GM12864 (cell line): ENCODE measurements at regions not wholly inside any gene's neighbourhood (a gene's known extent, or its start where the extent isn't known, plus 50 kb on each side); places are given as distances from the start of the nearest gene placed in this dataset.
"Not testable (repeated sequence)": the region's sequence is repeated elsewhere in the genome, so short reads cannot be mapped to it uniquely, and the experiment has no call there.

Experiments used
- DNase-seq: peaks from one replicate; pipeline ENCODE4 v3.0.0-alpha.2; 2011; ENCODE audit warnings: low read depth
- H3K4me3 ChIP-seq: 2 replicates; pipeline ENCODE4 v1.5.1; 2011; ENCODE audit warnings: mild to moderate bottlenecking, low read depth, low read length, control low read depth
- TF ChIP-seq, protein P1 (sequence below): IDR thresholded peaks from 2 replicates; pipeline ENCODE4 v1.5.1; 2011; ENCODE audit warnings: low read depth, mild to moderate bottlenecking, moderate library complexity, low read length, control low read depth, inconsistent platforms; ENCODE audit errors: missing control alignments

DNA sequence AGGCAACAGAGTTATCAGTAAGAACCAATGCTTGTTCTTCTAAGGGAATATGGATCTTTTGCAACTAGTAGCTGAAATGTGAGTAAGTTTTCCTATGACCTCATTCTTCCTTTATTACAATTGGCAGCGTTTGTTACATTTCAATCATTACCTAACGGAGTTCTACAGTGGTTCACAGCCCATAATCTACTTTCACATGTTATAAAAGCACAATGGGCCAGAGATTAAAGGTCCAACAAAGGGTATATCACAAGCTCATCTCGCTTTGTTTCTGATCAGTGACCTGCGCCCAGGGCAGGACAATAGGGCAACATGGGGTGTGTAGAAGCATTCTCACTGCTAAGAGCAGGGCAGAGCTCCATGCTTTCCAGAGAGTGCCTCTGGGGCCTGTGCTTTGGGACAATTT, 279.9 kb upstream of the DYNLRB2 start:
- DNase-seq = no peak
- no peak overlapping the region for H3K4me3 ChIP-seq
- TF ChIP-seq, protein P1, sequence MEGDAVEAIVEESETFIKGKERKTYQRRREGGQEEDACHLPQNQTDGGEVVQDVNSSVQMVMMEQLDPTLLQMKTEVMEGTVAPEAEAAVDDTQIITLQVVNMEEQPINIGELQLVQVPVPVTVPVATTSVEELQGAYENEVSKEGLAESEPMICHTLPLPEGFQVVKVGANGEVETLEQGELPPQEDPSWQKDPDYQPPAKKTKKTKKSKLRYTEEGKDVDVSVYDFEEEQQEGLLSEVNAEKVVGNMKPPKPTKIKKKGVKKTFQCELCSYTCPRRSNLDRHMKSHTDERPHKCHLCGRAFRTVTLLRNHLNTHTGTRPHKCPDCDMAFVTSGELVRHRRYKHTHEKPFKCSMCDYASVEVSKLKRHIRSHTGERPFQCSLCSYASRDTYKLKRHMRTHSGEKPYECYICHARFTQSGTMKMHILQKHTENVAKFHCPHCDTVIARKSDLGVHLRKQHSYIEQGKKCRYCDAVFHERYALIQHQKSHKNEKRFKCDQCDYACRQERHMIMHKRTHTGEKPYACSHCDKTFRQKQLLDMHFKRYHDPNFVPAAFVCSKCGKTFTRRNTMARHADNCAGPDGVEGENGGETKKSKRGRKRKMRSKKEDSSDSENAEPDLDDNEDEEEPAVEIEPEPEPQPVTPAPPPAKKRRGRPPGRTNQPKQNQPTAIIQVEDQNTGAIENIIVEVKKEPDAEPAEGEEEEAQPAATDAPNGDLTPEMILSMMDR = no peak

DNA sequence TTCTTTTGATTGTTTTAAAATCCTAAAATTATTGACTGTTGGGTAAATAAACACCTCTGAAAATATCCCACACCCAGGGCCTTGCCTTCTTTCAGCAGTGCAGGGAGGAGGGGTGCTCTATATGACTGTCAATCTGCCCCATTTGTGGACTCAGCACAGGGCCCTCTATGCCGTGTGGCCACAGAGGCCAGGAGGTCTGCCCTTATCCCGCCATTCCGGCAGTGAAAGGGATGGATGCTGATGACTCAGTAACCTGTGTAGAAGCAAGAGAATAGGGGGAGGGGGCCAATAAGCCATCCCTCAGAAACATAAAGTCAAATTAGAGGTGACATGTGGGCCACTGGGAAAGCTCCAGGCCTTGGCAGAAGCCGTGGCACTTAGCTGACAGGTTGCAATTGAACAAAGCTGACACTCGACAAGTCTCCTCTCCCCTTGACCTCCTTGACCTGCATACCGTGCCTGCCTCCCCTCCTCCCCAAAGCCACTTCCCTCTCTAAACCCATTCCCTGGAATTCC, 281.4 kb upstream of the DYNLRB2 start:
- TF ChIP-seq, protein P1 = no peak
- H3K4me3 ChIP-seq = no peak overlapping the region
- DNase-seq = no peak

DNA sequence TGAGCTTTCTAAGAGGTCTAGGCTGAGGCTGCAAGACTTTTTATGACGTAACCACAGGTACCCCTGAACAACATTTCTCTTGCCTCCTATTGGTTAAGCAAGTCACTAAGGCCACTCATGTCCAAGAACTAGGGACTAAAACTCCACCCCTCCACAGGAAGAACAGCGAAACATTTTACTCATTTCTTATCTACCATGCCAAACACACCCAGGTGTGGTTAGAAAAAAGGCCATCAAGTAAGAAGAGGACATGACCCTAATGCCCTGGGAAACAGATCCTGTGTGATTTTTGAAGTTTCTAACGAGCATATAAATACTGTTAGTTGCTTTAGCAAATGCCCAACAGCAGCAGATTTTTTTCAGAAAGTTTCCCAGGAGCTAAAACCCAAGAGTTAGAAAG, 282.4 kb upstream of the DYNLRB2 start:
- H3K4me3 ChIP-seq = no peak overlapping the region
- DNase-seq = no peak

DNA sequence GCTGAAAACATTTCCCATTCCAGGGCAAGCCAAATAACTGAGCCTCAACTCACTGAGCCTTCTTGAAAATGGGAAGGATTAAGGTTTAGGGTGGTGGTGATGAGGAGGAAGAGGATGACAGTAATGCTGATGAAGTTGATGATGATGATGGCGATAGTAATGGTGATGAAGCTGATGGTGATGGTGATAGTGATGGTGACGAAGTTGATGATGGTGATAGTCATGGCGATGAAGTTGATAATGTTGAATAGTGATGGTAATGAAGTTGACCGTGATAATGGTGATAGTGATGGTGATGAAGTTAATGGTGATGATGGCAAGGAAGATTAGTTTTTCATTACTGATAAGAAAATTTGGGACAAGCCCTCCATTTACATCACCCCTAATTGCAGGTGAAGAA, 285.8 kb upstream of the DYNLRB2 start:
- DNase-seq = no peak
- TF ChIP-seq, protein P1 = no peak
- no peak overlapping the region for H3K4me3 ChIP-seq

More for the DNA sequence above, 282.4 kb upstream of the DYNLRB2 start:
- TF ChIP-seq, protein P1 = no peak

DNA sequence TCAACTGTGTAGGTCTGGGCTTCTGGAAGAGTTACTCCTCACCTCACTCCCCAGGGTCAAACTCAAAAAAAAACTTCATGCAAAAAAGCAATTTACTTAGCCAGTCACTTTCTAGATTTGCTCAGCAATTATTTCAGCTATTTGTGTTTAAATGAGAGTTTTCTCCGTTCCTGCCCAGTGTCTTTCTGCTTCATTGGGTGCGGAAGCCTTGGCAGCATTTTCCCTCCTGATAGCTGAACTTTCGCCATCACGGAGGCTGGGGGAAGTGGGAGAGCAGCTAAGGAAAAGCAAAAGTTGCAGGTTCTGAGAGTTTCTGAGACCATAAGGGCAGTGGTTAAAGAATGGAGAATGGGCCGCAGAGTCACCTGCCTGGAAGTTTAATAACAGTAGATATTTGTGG, 287.1 kb upstream of the DYNLRB2 start:
- TF ChIP-seq, protein P1 = no peak
- no peak overlapping the region for H3K4me3 ChIP-seq
- DNase-seq = no peak

DNA sequence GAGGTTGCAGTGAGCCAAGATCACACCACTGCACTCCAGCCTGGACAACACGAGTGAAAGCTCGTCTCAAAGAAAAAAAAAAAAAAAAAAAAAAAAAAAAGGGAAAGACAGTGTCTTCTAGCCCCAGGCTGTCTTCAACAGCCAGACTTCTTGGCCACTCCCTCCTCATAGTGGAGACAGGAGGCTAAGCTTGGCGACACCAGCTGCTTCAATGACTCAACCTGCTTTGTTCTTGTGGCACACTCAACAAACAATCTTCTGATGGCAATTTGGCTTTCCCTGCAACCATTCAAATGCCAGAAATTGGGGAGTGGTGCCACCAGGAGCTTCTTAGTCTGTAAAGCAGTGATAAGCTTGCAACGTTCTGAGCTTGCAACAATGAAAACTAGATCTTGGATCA, 290.4 kb upstream of the DYNLRB2 start:
- no peak for DNase-seq
- TF ChIP-seq, protein P1 = no peak
- no peak overlapping the region for H3K4me3 ChIP-seq

DNA sequence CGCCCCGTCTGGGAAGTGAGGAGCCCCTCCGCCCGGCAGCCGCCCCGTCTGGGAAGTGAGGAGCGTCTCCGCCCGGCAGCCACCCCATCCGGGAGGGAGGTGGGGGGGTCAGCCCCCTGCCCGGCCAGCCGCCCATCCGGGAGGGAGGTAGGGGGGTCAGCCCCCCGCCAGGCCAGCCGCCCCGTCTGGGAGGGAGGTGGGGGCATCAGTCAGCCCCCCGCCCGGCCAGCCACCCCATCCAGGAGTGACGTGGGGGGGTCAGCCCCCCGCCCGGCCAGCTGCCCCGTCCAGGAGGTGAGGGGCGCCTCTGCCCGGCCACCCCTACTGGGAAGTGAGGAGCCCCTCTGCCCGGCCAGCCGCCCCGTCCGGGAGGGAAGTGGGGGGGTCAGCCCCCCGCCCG, 297.5 kb upstream of the DYNLRB2 start:
- not testable (repeated sequence) for DNase-seq, H3K4me3 ChIP-seq

DNA sequence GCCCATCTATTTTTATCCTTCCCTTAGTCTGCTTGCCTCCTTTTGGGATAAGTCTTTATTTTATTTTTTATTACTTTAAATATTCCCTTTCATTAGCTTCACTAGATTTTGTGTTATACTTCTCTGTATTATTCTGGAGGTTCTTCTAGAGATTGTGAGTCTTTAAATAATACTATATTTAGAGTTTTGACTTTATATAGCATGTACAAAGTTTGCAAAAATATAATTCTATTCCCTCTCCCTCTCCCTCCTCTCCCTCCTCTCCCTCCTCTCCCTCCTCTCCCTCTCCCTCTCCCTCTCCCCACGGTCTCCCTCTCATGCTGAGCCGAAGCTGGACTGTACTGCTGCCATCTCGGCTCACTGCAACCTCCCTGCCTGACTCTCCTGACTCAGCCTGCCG, 298.5 kb upstream of the DYNLRB2 start:
- not testable (repeated sequence) for DNase-seq, H3K4me3 ChIP-seq
